GM19455 (cell line): ENCODE measurements at regions not wholly inside any gene's neighbourhood (a gene's known extent, or its start where the extent isn't known, plus 50 kb on each side); places are given as distances from the start of the nearest gene placed in this dataset.
"Not testable (repeated sequence)": the region's sequence is repeated elsewhere in the genome, so short reads cannot be mapped to it uniquely, and the experiment has no call there.

ENCODE experiments used
- ATAC-seq: cut with Tn5 transposase; IDR thresholded peaks from one replicate; pipeline ENCODE4 v1.9.1; 2021; ENCODE audit not compliant: unreplicated experiment

GRCh38 chr4:157689476-157689875 lies 468.9 kb downstream of the GRIA2 start:
- ATAC-seq: no peak

DNA sequence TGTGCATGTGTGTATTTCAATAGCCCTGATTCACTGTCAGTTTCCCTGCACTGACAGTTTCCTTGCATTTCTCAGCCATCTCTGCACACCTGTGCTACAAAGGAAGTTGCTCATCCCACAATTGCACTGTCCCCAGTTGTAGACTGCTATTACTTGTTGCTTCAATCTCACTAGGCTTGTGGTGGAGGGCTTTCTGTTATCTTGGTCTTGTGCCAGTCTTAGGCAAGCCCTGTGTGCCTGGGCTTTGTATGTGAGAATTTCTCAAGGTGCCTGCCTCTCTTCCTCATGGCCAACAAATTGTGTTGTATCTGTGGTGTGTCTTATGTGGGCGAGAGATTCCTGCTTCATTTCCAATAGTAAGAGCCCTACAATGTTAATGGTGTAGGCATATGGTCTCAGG lies 467.4 kb downstream of the GRIA2 start:
- no peak for ATAC-seq

DNA sequence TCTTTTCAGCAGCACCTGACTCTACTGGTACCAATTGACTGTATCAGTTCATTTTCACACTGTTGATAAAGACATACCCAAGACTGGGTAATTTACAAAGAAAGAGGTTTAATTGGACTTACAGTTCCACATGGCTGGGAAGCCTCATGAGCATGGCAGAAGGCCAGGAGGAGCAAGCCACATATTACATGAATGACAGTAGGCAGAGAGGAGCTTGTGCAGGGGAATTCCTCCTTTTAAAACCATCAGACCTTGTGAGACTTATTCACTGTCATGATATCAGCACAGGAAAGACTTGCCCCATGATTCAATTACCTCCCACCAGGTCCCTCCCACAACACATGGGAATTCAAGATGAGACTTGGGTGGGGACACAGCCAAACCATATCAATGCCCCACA lies 458.8 kb downstream of the GRIA2 start:
- not testable (repeated sequence) for ATAC-seq

DNA sequence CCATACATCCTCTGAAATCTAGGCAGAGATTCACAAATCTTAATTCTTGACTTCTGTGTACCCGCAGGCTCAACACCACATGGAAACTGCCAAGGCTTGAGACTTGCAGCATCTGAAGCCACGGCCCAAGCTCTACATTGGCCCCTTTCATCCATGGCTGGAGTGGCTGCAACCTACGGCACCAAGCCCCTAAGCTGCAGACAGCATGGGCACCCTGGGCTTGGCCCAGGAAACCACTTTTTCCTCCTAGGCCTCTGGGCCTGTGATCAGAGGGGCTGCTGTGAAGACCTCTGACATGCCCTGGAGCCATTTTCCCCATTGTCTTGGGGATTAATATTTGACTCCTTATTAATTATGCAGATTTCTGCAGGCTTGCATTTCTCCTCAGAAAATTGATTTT lies 457.9 kb downstream of the GRIA2 start:
- ATAC-seq: no peak

DNA sequence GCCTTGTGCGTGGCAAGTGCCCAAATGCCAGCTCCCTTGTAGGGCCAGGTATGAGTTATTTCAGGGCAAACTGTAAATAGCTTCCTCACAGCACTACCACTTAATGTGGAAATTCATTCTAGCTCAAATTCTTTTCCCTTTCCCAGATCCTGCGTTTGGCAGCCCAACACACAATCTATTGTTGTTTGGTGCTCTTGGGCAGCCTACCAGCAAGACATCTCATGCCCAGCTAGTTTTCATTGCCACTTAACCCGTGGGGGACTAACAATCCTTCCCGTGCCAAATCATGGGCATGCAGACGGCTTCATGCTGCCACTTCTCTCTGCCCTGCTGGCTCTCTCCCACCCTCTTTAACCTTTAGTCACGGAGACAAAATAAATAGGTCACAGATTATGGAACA lies 454.2 kb downstream of the GRIA2 start:
- ATAC-seq: no peak

DNA sequence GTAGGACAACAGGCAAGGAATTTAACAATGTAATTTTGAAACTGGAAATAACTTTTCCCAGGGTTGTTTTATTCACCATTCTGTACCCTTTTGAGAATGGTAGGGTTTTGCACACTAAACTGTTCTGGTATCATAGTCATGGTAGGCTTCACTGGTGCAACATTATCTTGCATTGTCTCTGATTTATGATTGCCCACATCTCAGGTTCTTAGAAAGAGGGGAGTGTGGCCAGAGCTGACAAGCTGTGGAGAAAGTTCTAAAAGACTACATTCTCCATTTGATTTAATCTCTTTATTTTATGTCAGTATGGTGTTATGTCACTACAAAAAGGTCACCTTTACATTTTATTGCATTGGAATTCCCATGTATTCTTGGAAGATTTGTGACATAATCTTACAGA lies 447.3 kb downstream of the GRIA2 start:
- no peak for ATAC-seq

DNA sequence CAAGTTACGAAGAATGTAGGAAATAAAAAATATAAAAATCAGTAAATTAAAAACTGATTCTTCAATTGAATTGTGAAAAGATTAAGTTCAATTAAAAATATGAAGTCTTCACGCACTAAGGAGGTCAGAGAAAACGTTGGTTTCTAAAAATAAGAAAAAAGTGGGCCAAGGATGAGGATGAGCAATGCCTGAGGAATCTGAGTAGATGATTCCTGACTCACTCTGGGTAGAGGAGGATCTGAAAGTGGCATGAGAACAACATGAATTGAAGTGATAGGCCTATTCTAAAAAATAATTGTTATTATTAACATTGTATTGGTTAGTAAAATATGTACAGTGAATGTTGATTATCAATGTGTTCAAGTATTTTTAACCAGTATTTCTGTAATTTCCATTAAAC lies 444.2 kb downstream of the GRIA2 start:
- ATAC-seq: no peak

- ATAC-seq: no peak
Observed at GRCh38 chr4:157655096-157655809, 434.7 kb downstream of the GRIA2 start.

DNA sequence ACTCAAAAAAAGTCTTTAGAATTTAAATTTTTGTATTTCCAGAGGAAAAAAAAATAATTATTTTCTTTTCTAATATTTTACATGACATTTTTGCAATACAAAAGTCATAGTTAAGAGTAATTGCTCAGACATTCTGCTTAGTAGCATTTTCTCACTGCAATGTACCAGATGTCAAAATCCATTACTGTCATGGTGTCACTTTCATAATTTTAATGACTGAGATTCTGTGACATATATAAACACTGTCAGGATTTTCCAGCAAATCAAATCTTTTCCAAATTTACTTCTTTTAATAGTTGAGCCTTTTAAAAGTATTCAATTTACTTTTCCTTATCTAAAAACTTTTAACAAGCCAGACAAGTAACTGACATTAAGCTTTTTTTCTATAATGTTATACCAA lies 422.7 kb downstream of the GRIA2 start:
- no peak for ATAC-seq

DNA sequence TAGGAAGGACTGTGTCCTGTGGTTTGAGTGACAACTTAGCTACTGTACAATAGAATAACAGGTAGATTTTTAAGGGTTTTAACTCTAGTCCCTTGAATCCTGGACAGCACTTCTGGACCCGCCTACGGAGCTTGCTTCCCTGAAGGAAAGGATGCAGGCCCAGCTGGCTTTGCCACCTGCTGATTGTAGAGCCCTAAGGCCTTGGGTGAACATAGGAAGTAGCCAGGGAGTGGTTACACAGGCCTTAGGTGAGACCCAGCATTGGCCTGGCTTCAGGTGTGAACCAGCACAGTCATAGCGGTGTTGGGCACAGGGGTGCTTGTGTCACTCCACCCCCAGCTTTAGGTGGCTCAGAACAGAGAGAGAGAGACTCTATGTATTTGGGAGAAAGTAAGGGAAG lies 413.5 kb downstream of the GRIA2 start:
- no peak for ATAC-seq

GRCh38 chr4:157616741-157617472 lies 396.4 kb downstream of the GRIA2 start:
- no peak for ATAC-seq

GRCh38 chr4:157607996-157608395 lies 387.5 kb downstream of the GRIA2 start:
- no peak for ATAC-seq

GRCh38 chr4:157600583-157600982 lies 380.1 kb downstream of the GRIA2 start:
- no peak for ATAC-seq

GRCh38 chr4:157591245-157591644 lies 370.7 kb downstream of the GRIA2 start:
- no peak for ATAC-seq

DNA sequence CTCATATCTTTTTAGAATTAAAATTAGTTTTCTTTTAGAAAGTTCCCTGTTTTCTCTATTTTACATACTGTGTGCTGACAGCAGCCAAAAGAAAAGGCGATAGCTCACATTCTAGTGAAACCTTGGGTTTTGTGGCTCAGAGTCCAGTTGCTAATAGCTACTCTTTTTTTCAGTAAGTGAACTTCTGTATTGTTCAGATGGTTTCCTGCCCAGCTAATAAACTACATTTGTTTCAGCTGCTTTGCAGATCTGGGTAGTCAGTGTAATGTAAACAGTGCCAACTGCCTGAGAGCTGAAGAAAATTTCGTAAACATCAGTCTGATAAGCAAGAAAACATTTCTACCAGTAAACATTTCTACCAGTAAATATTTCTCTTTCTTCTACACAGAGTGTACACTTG lies 370.2 kb downstream of the GRIA2 start:
- ATAC-seq: no peak

DNA sequence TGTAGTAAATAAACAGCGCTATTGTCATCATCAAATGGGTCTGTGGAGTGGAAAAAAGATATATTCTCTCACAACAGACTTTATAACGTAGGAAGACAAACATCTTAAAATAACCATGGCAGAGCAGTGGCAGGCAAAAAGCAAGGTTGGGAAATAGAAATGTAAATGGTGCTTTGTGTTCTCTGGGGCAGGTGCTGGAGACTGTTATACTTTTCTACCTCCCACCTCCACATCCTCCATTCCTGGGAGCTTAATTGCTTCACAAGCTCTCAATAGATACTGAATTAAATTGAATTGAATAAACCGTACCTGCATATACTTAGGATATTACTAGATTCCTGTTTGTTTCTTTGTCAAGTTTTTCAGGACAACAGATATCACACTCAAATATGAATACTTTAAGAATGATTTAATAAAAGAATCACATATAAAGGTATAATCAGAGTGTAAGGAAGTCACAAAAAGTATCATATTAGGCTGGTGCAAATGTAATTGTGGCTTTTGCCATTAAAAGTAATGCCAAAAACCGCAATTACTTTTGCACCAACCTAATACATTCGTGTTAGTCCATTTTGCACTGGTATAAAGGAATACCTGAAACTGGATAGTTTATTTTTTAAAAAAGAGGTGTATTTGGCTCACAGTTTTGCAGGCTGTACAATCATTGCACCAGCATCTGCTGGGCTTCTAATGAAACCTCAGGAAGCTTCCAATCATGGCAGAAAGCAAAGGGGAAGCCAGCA lies 367.3 kb downstream of the GRIA2 start:
- no peak for ATAC-seq

GRCh38 chr4:157582141-157582540 lies 361.6 kb downstream of the GRIA2 start:
- ATAC-seq: no peak

GRCh38 chr4:157576671-157577217 lies 356.2 kb downstream of the GRIA2 start:
- no peak for ATAC-seq

- ATAC-seq: no peak
Observed at GRCh38 chr4:157575339-157575738, 354.8 kb downstream of the GRIA2 start.

DNA sequence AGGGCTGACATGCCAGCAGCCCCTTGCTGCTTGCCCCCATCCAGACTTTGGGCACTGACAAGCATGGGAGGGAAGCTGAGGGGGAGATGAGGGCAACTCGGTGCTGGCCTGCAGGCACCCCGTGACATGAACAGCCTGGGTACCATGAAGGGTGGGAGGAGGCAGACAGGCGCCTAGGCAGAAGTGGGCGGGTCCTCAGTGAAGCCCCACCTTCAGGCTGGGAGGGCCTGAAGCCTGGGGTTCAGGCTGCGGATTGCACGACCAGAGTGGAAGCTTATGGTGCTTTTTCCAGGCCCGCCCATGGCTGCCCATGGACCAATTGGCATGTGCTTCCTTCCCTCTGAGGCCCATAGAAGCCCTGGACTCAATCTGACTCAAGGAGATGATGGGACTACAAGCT lies 354.1 kb downstream of the GRIA2 start:
- no peak for ATAC-seq

- no peak for ATAC-seq
Observed at GRCh38 chr4:157572951-157573350, 352.4 kb downstream of the GRIA2 start.

GRCh38 chr4:157572284-157572683 lies 351.8 kb downstream of the GRIA2 start:
- ATAC-seq: no peak
